HG03558 (cell line): ENCODE measurements at regions not wholly inside any gene's neighbourhood (a gene's known extent, or its start where the extent isn't known, plus 50 kb on each side); places are given as distances from the start of the nearest gene placed in this dataset.

Source experiments
- ATAC-seq: cut with Tn5 transposase; IDR thresholded peaks from one replicate; pipeline ENCODE4 v1.9.1; 2021; ENCODE audit warnings: moderate number of reproducible peaks; ENCODE audit not compliant: unreplicated experiment; ENCODE audit errors: extremely low read depth

DNA sequence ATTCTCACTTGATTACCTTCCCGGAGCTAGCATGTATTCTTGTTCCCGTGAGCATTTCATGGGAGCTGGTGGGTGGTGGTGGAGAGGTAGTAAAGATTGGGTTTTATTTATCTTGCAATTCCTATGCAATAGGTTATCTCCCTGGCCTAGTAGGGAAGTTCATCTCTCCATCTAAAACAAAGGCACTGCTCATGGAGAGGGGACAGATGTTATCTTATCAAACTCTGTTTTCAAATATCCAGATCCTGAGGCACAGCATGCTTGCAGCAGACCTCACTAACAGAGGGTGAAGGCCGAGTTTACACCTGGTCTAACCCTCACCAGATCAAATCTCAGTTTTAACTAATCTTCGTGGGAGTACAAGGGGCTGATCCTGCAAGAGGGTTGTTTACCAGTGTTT is 98.9 kb downstream of the CYRIA start:
- no peak for ATAC-seq

DNA sequence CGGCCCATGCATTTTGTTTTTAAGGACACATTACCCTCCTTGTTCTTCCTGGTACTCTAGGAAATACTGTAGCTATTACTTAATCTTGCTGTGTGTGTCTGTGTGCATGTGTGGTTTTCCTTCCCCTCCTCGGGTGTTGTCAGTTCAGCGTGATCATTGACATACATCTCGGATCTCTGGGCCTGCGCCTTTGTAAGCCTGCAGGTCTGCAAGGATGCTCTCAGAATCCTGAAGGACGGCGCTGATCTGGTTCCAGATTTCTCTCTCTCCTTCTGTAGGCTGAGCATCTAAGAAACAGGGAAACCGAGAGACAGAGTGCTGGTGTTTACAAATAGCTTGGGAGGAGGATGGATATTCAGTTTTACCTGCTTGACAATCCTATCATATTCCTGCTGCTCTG is 100.2 kb downstream of the CYRIA start:
- ATAC-seq, result no peak

DNA sequence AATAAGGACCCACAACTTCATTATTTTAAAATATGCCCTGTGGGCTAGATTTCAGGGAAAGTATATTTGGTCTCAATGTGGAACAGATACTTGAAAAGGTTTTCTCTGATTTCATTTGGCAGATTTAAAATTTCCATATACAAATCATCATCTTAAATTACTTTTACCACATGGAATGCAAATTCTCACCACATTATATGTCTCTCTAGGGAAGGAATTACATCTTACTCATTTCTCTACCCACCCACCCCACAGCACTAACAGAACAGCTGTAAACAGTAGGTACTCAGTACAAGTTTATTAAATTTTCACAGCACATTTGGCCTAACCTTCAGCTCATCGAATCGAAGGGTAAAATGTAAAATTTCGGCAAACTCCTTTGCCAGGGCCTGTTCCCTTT is 104.0 kb downstream of the CYRIA start:
- ATAC-seq, result no peak

DNA sequence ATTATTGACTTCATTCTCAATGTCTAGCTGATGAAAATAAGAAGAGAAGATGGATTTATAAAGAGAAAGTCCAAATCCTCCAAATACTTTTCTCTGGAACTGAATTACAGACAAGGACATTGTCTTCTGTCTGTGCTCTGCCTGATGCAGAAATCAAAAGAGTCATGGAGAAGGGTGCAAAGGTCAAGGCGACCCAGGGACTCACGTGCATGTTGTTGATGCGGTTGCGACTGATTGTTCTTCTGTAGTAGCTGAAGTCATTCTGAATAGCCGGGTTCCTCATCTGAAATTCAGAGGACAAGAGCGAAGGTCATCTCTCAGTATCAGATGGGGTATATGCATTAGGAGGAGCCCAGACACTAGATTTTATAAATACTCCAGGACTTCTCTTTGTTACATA is 104.4 kb downstream of the CYRIA start:
- no peak for ATAC-seq

DNA sequence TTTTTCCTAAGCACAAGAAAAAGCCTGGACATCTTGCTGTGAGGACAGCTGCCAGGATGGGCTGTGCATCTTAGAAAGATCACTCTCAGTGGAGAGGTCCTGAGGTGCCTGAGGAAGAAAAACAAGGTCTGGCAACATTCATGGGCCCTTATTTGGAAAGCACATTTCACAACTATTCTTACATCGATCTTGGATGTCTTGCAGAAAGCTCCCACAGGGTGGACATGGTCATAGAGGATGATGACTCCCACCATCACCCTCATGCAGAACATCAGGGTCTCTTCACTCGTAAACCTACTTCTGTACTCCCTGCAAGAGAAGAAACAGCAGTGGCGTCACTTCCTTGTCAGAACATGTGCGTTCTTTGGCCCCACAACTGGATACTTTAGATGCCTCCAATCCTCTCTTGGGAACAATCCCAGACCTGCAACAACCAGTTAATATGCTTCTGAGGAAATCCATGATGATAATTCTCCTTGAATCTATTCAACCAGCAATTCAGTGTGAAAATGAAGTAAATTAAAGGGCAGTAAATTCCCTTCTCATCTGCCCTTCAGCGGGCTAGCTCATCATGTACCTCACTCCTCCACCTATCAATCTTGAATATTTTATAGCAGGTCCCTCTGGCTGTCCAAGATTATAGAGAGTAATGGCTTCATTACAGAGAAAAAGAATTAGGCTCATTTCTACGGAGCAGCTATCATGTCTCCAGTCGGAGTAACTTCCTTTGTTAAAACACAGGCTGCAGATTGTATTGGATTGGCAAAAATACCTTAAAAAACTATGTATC is 106.2 kb downstream of the CYRIA start:
- ATAC-seq, result no peak

DNA sequence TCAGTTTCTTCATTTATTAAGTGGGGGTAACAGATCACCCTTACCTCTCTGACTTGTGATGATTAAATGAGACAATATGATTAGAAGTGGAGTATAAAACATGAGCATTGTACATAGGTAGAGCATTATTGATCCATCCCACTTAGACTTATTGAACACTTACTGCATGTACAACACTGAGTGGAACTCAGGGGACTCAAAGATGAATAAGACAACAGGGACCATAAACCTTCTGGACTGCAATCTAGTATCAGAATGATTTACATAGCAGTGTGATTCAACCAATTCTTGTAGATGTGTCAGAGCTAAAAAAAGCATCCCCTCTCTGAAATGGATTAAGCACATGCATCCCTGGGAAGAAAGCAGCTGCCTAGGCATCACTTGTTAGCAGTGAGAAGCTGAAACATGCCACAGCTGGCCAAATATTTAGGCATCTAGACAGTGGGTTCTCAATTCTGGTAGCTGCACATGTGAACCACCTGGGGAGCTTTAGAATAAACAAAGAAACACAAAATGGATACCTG is 111.5 kb downstream of the CYRIA start:
- ATAC-seq, result no peak

DNA sequence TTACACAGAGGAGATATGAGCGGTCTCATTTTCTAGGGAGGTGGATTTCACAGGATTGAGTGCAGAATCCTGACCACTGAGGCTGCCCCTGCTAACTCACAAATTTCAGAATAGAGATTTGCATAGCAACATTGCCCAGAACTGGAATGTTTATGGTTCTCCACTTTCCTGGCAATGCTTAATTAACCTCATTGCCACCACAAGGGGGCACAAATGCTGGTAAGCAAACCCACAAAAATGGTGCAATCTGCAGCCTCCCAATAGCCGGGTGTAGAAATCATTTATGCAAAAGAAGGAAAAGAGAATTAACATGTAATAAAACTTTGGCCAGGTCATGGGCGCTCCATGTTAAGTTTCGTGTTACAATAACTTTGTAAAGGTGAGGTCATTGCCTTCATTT is 112.4 kb downstream of the CYRIA start:
- no peak for ATAC-seq

DNA sequence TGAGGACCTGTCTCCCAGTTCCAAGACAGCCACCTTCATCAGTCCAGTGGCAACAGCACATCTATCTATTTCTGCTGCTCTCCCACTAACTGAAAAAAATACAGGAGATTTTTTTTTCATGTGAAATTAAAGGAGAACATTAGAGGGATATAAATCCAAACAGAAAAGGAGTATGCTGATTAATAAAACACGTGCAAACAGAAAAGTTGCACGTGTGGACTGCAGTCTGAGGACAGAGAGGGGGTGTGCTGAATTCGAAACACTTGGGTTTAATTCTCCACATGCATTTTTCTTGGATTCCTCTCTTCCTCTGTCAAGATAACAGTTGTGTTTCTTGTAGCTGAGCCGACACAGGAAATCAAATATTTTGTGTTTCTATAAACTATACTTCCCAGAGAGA is 113.4 kb downstream of the CYRIA start:
- ATAC-seq, result no peak

DNA sequence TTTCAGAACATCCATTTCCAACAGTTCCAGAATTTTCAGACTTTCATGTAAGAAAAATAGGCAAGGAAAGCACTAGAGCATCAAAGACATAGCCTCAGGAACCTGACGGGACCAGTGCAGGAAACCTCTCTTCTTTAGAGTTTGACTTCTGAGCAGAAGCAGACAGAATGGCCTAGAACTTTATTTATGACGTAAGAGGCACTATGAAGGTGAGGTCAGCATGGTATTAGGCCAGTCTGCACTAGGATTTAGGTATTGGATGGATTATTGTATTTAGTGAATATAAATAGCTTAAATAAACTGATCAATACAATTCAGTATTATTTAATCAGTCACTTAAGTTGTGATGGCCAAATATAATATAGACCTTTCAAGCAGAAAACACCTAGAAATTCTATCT is 117.6 kb downstream of the CYRIA start:
- ATAC-seq, result no peak

DNA sequence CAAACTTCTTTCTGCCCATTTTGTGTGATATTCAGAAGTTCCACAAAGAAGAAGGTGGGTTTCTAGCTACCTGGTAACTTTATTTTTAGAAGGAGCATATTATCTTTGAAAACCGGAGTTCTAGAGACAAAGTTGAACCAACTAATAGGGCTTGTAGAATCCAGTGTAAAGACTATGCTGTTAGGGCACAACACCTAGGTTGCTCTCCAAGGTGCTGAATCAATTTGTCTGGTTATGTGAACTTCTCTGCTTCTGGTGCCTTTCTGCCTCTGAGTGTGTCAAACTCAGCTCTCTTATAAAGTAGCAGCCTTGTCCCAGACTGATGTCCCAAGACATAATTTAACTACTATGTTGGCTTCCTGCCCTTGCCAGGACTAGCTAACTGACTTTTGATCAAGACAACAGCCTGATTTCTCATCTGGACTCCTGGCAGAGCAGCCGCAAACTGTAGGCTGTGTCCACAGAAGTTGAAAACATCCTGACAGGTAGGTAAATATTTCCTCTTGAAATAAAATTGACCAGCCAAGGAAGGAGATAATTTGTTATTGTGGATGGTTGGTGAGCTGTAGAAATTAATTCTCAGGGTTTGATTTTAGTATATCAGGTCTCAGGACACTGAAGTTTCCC is 119.4 kb downstream of the CYRIA start:
- no peak for ATAC-seq

DNA sequence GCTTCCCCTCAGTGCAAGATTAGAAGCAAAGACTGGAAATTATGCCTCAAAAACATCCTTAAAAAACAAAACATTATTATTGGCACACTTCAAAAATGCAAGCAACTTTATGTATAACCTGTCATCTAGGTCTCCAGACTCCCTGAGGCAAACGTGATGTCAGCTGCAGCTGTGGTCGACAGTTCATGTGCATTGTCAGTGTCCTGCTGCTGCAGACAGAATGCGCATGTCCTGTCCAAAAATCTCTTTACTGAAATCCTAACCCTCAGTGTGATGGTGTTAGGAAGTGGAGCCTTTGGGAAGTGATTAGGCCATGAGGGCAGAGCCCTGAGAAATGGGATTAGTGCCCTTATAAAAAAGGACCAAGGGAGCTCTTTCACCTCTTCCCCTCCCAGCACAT is 126.9 kb downstream of the CYRIA start:
- no peak for ATAC-seq

DNA sequence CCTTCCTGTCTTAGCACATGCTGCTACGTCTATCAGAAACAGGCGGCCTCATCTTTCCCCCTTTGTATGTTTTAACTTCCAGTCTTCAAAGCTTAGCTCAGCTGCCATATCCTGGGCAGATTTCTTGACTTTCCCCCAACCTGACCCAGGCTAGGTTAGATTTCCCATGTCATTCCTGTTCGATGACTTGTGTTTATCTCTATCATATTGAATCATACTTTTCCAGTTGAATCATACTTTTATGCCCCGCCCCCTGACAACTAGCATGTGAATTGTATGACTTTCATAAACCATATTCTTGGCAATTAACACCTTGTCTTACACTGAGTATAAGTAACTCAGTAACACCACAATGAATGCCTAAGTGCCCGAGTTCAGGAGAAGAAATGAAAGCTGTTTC is 128.3 kb downstream of the CYRIA start:
- no peak for ATAC-seq

DNA sequence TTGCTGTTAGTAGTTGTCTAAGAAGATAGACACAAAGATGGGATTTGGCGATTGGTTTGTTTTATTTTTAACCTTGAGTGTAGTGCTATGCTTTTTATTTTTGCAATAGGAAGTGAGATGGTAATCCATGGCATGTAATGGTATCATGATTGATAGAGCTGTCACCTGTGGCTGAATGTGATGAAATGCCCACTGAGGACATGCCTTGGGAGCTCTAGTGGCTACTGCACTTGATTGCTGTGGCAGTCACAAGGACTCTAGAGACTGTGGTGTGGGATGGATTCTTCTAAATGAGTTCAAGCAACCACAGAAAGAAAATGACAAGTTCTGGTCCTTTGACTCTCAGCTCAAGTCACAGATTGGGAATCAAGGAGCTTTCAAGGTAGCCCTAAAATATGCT is 139.4 kb downstream of the CYRIA start:
- no peak for ATAC-seq

DNA sequence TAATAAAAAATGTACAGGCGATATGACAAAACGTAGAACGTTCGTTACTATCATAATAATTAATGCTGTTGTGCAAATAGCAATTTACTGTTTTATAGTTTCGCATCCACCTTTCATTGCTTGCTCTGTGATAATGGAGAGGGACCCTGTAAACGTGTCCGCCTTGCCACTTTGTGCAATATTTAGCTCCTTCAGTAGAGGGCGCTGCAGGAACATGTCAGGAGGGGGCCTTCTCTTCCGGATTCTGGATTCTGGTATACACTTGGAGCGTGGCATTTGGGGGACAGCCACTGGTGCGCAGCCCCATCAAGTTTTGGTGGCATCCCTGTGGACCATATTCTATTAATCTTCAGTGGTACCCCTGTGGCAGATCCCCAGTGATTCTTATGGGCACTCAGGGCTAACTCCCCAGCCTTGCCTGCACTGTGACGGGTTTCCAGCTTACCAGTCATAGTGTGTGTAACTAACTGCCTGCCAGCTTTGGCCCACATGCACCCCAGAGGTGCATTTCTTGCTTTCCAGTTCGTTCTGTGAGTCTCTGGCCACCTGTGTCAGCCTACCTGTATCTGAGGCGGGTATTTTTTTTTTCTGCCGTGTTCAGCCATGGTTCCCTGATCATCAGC is 140.3 kb downstream of the CYRIA start:
- ATAC-seq, result no peak

DNA sequence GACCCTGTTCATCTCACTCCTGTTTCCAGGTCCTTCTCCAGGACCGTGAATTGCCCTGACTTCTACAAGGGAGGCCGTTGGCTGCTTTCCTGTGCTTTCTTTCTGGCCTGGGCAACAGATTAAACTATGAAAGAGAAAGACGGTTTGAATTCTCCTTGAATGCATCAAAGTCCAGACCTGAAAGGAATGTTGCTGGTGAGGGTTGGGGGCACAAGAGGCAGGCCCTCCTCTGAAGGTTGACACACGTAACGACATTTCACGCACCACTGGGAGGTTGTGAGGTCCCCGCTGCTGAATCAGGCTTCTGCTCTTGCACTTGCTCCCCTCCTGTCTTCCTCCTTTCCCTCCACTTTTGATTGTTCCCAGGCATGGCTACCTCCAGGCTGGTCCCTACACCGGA is 141.9 kb downstream of the CYRIA start:
- no peak for ATAC-seq

DNA sequence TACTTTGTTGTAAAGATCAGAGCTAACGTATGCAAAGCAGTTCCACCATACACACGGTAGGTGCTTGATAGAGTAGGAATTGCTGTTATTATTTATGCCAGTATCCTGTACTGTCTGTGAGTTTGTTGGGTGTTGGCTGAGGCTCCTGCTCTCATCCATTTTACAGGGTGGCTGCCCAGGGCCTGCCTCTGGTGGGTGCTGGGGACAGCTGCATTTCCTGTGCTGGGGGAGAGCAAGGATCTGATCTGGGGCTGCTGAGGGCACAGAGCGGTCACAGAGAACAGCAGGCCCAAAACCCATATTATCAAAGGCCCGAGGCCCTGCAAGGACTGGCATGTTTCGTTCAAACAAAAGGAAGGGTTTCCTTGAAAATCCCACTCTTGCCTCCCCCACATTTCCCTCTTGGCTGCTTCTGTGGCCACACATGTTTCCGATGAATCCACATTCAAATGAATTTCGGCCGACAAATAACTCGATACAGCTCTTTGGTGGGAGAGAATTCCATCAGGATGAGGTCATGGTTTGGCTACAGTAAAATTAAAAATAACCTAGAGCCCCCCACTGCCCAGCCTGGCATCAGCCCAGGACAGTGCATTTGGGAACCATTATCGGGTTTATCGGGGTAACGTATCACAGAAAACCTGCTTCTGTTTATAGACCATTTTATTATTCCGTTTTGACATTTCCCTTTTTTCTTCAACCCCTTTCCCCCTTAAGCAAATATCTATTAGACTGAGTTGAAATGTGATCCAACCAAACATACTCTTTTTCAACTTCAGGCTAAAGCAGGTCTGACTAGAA is 143.4 kb downstream of the CYRIA start:
- ATAC-seq, result no peak

DNA sequence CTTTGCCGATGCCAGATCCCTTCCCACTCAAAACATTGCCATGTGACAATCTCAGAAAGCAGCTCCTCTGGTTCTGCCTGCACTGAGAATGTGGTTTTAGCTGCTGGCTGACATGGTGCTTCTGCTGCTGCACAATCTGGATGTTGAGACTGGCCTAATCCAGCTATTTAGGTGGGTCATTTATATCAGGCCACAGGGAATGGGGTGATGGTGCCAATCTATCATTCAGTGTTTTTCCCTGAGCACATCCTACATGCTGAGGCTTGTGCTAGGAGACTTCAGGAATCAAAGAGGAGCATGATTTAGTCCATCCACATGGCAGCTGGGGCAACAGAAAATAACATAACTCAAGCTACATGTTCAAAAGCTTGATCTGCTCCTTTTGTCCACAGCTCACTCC is 144.7 kb downstream of the CYRIA start:
- ATAC-seq, result no peak

DNA sequence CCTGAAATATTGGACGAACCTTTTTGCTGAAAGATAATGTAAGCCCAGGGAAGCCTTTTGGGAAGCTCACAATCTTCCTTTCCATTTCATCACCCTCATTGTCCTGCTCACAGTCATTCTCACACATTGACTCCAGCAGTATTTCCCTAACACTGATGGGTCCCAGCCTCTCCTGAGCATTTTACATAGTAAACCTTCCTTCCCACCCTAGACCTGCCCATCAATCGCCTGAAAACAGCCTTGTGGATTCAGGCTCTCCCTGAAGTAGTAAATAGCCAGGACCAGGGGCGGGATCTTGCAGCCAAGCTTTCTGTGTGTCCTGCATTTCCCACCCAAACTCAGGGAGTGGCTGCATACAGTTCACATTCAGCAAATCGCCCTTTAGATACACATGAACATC is 149.9 kb downstream of the CYRIA start:
- ATAC-seq, result no peak

DNA sequence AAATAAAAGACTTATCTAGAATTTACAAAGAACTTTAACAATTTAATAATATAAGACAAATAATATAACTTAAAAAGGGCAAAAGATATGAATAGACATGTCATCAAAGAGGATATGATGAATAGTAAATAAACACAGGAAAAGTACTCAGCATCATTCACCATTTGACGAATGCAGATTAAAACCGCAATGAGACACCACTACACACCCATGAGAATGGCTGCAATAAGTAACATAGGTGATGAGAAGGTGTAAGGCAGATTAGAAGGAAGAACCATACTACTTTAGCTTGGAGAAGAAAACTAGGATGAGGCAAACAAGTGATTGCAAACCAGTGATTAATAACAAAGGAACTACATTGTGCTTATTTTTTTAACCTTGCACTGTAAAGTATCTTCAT is 152.0 kb downstream of the CYRIA start:
- no peak for ATAC-seq

DNA sequence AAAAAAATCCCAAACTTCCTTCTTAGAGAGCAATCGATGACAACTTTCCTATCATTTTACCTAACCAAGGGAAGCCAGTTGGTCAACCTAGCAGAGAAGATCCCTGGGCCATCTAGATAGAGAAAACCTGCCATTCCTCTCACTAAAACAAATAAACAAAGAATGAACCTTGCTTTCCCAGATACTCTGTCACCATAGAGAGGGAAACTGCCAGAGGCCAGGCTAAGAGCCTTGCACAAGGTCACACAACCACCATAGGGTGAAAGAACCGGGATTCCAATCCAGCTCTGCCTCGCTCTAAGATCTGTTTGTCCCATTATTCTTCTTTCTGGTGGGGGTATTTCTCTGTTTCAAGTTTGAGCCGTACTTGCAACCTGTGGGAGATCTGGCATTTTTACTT is 154.6 kb downstream of the CYRIA start:
- no peak for ATAC-seq

DNA sequence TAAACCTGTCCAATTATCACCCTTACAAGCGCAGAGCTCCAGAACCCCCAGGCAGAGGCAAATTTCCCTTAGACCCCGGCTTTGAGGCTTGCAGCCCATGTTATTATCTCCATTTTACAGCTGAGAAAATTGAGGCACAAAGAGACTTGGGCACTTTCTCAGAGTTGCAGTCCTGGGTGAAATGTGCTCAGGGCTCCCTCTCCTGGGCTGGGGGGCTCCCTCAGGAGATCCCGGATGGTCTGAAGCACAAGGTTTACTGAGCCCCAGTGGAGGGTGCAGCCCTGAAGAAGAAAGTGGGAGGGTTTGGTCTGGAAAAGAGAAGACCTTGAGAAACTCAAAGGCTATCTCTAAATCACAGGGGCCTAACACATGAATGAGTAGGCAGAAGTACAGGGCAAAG is 156.6 kb downstream of the CYRIA start:
- ATAC-seq, result no peak
